ENCODE measurements at regions not wholly inside any gene's neighbourhood (a gene's known extent, or its start where the extent isn't known, plus 50 kb on each side); places are given as distances from the start of the nearest gene placed in this dataset.

- Histone ChIP-seq H3K14ac (ENCODE audit: insufficient read depth, low read length) (no peak overlapping the region), H3K4me2 (ENCODE audit: insufficient read depth, insufficient read length, low read length) (no peak overlapping the region)
Measured at GRCh38 chr10:120768227-120768626, 82.9 kb upstream of the WDR11 start.

More at GRCh38 chr10:120768227-120768626, 82.9 kb upstream of the WDR11 start:
- DNase-seq = no peak
- Histone ChIP-seq H3K27ac (ENCODE audit: insufficient read length, low read depth, low read length) (no peak overlapping the region), H3K4me1 (ENCODE audit: insufficient read depth, low read length) (0 out of 2 replicates have a peak, but pooled peaks cover 6% of the 10 kb centered on the region), H2BK15ac (ENCODE audit: low read depth, low read length) (no peak overlapping the region), H2BK20ac (ENCODE audit: low read depth, low read length, poor library complexity, severe bottlenecking) (no peak overlapping the region), H3K23me2 (ENCODE audit: insufficient read length, low read depth, low read length, poor library complexity, severe bottlenecking) (no peaks in the 10 kb centered on the region), H3K9me3 (ENCODE audit: control insufficient read depth, low read depth, low read length) (no peaks in the 10 kb centered on the region), H3K18ac (ENCODE audit: insufficient read length, low read depth, low read length) (no peak overlapping the region), H4K20me1 (ENCODE audit: control insufficient read depth, insufficient read depth, insufficient read length) (no peaks in the 10 kb centered on the region), H3K79me1 (ENCODE audit: insufficient read depth, low read depth, low read length, poor library complexity, severe bottlenecking) (no peaks in the 10 kb centered on the region), H4K8ac (replicated peaks; ENCODE audit: insufficient read length, low read depth, low read length) (no peak overlapping the region), H2BK5ac (ENCODE audit: insufficient read length, low read length) (no peak overlapping the region), H3K23ac (ENCODE audit: insufficient read length, low read depth, low read length) (no peak overlapping the region), H2AFZ (ENCODE audit: low read length) (no peak overlapping the region), H3K27me3 (ENCODE audit: insufficient read depth, low read length) (no peaks in the 10 kb centered on the region), H2BK120ac (ENCODE audit: low read depth, low read length, poor library complexity, severe bottlenecking) (no peak overlapping the region), H2AK5ac (ENCODE audit: insufficient read length, low read length) (no peak overlapping the region), H3K56ac (ENCODE audit: insufficient read length, low read depth, low read length) (no peak overlapping the region), H2BK12ac (ENCODE audit: insufficient read length, low read depth, low read length) (no peak overlapping the region), H3K79me2 (ENCODE audit: insufficient read depth, low read length) (no peaks in the 10 kb centered on the region), H3T11ph (ENCODE audit: low read length) (no peak overlapping the region), H3K9ac (ENCODE audit: extremely low read depth, insufficient read length, low read length) (no peak overlapping the region), H4K91ac (ENCODE audit: insufficient read length, low read depth, low read length) (no peak overlapping the region), H4K5ac (ENCODE audit: insufficient read length, low read depth, low read length) (no peak overlapping the region), H3K4ac (ENCODE audit: low read depth, low read length) (no peak overlapping the region)
- Mint-ChIP-seq H3K27me3 (ENCODE audit: low read depth) (peaks cover 2% of the 10 kb centered on the region), H3K27ac (no peak overlapping the region), H3K36me3 (ENCODE audit: insufficient read depth in 1 of 3, low read depth in 3 of 3) (no peaks in the 10 kb centered on the region), H3K4me1 (peaks cover 33 to 38% of the 10 kb centered on the region in 2 experiments), H3K4me3 (no peak overlapping the region), H3K9me3 (no peaks in the 10 kb centered on the region)
- TF ChIP-seq CTCF (conservative IDR thresholded peaks at IDR 0.05) = no peak
- WGBS (ENCODE audit: extremely low coverage, insufficient read length, low lambda C conversion rate) = no CpG with 5 or more reads among the region's 3 CpGs

Measured in H9 (cell line).